GM12878 (cell line): ENCODE measurements at regions not wholly inside any gene's neighbourhood (a gene's known extent, or its start where the extent isn't known, plus 50 kb on each side); places are given as distances from the start of the nearest gene placed in this dataset.

ENCODE experiments used
- ATAC-seq: fragments of 200-7000 bp; cut with Tn5 transposase; 3 replicates; pipeline ENCODE4 v1.9.1; 2020; ENCODE audit warnings: mild to moderate bottlenecking, moderate library complexity
- BruUV-seq: library from RNA; stranded (reverse); fragments of 400-500 nt; replicated peaks from 2 replicates; lab custom pipeline; 2021; lab: Mats Ljungman, UMichigan
- CTCF ChIA-PET: fragments of 300-600 bp; sonication (Branson Sonifier 250); formaldehyde crosslinking; extraction: SDS; loops from one replicate; lab custom pipeline; 2021; ENCODE audit warnings: inconsistent platforms; lab: Yijun Ruan, JAX
- POLR2A ChIA-PET: fragments of 350-600 bp; formaldehyde crosslinking; extraction: SDS; loops from one replicate; lab custom pipeline; 2021; ENCODE audit warnings: inconsistent platforms; lab: Charles Lee
- RAD21 ChIA-PET: fragments of 300-600 bp; sonication (Branson Sonifier 250); formaldehyde crosslinking; loops from one replicate; lab custom pipeline; 2023; ENCODE audit warnings: antibody characterized with exemption; ENCODE audit not compliant: unreplicated experiment; lab: Charles Lee
- SMC1A ChIA-PET: fragments of 300-600 bp; sonication (Branson Sonifier 250); formaldehyde crosslinking; loops from one replicate; lab custom pipeline; 2023; ENCODE audit not compliant: unreplicated experiment, uncharacterized antibody; lab: Charles Lee
- DNase-seq: peaks from one replicate; pipeline ENCODE4 v3.0.0-alpha.2; 2011; ENCODE audit warnings: low read depth, low spot score
- FAIRE-seq: peaks from 3 replicates; lab custom pipeline; 2011; peaks lifted over from hg19 to GRCh38; lab: Jason Lieb, UNC
- H2AFZ ChIP-seq: 2 replicates; pipeline ENCODE4 v1.6.0; 2011; ENCODE audit warnings: low read depth, low read length, control low read depth; ENCODE audit not compliant: control insufficient read depth
- H3K27ac ChIP-seq: 2 replicates; pipeline ENCODE4 v1.5.1; 2011; ENCODE audit warnings: control low read depth; ENCODE audit not compliant: control insufficient read depth, insufficient read depth
- H3K27me3 ChIP-seq, 2 experiments: replicated peaks in 1 of 2; 2 replicates each; pipeline versions ENCODE4 v1.6.0 to v1.6.1; 2011; ENCODE audit warnings: low read length in 1 of 2; ENCODE audit not compliant: control insufficient read depth in 2 of 2, insufficient read depth in 2 of 2
- H3K36me3 ChIP-seq, 2 experiments: 2 replicates each; pipeline ENCODE4 v1.5.1; 2011; ENCODE audit warnings: low read length in 1 of 2; ENCODE audit not compliant: control insufficient read depth in 2 of 2, insufficient read depth in 2 of 2
- H3K4me1 ChIP-seq: 2 replicates; pipeline ENCODE4 v1.6.1; 2011; ENCODE audit warnings: mild to moderate bottlenecking, low read length, moderate library complexity, mixed read lengths; ENCODE audit not compliant: control insufficient read depth, insufficient read depth
- H3K4me2 ChIP-seq: 2 replicates; pipeline ENCODE4 v1.6.0; 2011; ENCODE audit warnings: control low read depth; ENCODE audit not compliant: control insufficient read depth, insufficient read depth
- H3K4me3 ChIP-seq: fragments of 200-600 bp; sonication (generic); 2 replicates; pipeline ENCODE4 v1.5.1; 2016
- H3K79me2 ChIP-seq: 2 replicates; pipeline ENCODE4 v1.6.0; 2011; ENCODE audit warnings: low read length; ENCODE audit not compliant: control insufficient read depth, insufficient read depth
- H3K9ac ChIP-seq: 2 replicates; pipeline ENCODE4 v1.8.0; 2011; ENCODE audit warnings: low read length, control low read depth, mixed read lengths; ENCODE audit not compliant: control insufficient read depth, insufficient read depth
- H3K9me3 ChIP-seq: replicated peaks from 3 replicates; pipeline ENCODE4 v1.5.1; 2011; ENCODE audit warnings: mild to moderate bottlenecking, low read length; ENCODE audit not compliant: control insufficient read depth, insufficient read depth
- H4K20me1 ChIP-seq: 2 replicates; pipeline ENCODE4 v1.6.0; 2011; ENCODE audit not compliant: control insufficient read depth, insufficient read depth
- BACH1 ChIP-seq: fragments of 450-650 bp; IDR thresholded peaks from 2 replicates; pipeline ENCODE4 v1.6.1; 2017; ENCODE audit warnings: mild to moderate bottlenecking, borderline replicate concordance
- CTCF ChIP-seq, 3 experiments: IDR thresholded peaks in 2 of 3; conservative IDR thresholded peaks in 1 of 3; 2 replicates each; pipeline ENCODE4 v1.5.1; 2011; ENCODE audit warnings: low read depth in 3 of 3, low read length in 3 of 3, mild to moderate bottlenecking in 3 of 3, control low read depth in 2 of 3, moderate library complexity in 2 of 3, inconsistent platforms in 1 of 3, mixed read lengths in 1 of 3; ENCODE audit not compliant: control insufficient read depth in 2 of 3, insufficient read depth in 1 of 3; ENCODE audit errors: extremely low read depth in 1 of 3
- E2F8 ChIP-seq: fragments of 450-650 bp; IDR thresholded peaks from 2 replicates; pipeline ENCODE4 v1.6.1; 2018; ENCODE audit warnings: mild to moderate bottlenecking, low read depth, moderate library complexity; ENCODE audit not compliant: partially characterized antibody
- HDGF ChIP-seq: fragments of 450-650 bp; IDR thresholded peaks from 2 replicates; pipeline ENCODE4 v1.6.1; 2016; ENCODE audit warnings: antibody characterized with exemption
- MYC ChIP-seq: IDR thresholded peaks from 2 replicates; pipeline ENCODE4 v1.6.1; 2011; ENCODE audit warnings: mild to moderate bottlenecking, low read length, moderate library complexity, inconsistent platforms; ENCODE audit not compliant: insufficient read depth, insufficient replicate concordance, insufficient read length, severe bottlenecking
- RAD51 ChIP-seq: fragments of 450-650 bp; IDR thresholded peaks from 2 replicates; pipeline ENCODE4 v1.6.1; 2016; ENCODE audit warnings: moderate library complexity, mild to moderate bottlenecking, inconsistent platforms
- RFX5 ChIP-seq: IDR thresholded peaks from 2 replicates; pipeline ENCODE4 v1.6.1; 2011; ENCODE audit warnings: low read depth, low read length, improper control_type of control experiment
- SMC3 ChIP-seq: IDR thresholded peaks from 2 replicates; pipeline ENCODE4 v1.6.1; 2011; ENCODE audit warnings: low read length, improper control_type of control experiment, borderline replicate concordance
- TAF1 ChIP-seq: IDR thresholded peaks from 2 replicates; pipeline ENCODE4 v1.6.1; 2011; ENCODE audit warnings: mild to moderate bottlenecking, low read depth, low read length, borderline replicate concordance
- YBX1 ChIP-seq: fragments of 450-650 bp; IDR thresholded peaks from 2 replicates; pipeline ENCODE4 v1.6.1; 2016; ENCODE audit warnings: antibody characterized with exemption
- ZBED1 ChIP-seq: IDR thresholded peaks from 2 replicates; pipeline ENCODE4 v1.6.1; 2016; ENCODE audit warnings: borderline replicate concordance
- ZBTB4 ChIP-seq: fragments of 450-650 bp; formaldehyde crosslinking; IDR thresholded peaks from 2 replicates; pipeline ENCODE4 v1.4.0; 2022; ENCODE audit warnings: mild to moderate bottlenecking, moderate library complexity
- WGBS: methylation state at CpG from one replicate; pipeline ENCODE4 v1.1.6; 2016; ENCODE audit warnings: low lambda C conversion rate; ENCODE audit not compliant: insufficient replicate concordance, insufficient coverage; ENCODE audit errors: missing lambda C conversion rate; 5-methylcytosine and 5-hydroxymethylcytosine counted together
- in situ Hi-C: fragments of 300-500 bp; cut with MboI; formaldehyde crosslinking; loops from 9 replicates; pipeline ENCODE4 v1.14.3; 2018; ENCODE audit warnings: mixed read lengths
- intact Hi-C: fragments of 100-400 bp; cut with micrococcal nuclease; formaldehyde crosslinking; loops from one replicate; pipeline ENCODE4 v1.14.2; 2022; ENCODE audit not compliant: unreplicated experiment
- TF ChIP-seq, protein P1 (sequence below): IDR thresholded peaks from 2 replicates; pipeline ENCODE4 v1.6.1; 2012; ENCODE audit warnings: low read depth, low read length, improper control_type of control experiment

- TF ChIP-seq, protein P1, sequence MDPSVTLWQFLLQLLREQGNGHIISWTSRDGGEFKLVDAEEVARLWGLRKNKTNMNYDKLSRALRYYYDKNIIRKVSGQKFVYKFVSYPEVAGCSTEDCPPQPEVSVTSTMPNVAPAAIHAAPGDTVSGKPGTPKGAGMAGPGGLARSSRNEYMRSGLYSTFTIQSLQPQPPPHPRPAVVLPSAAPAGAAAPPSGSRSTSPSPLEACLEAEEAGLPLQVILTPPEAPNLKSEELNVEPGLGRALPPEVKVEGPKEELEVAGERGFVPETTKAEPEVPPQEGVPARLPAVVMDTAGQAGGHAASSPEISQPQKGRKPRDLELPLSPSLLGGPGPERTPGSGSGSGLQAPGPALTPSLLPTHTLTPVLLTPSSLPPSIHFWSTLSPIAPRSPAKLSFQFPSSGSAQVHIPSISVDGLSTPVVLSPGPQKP = no peak
- TF ChIP-seq SMC3 (no peak), RFX5 (no peak), CTCF (IDR thresholded peaks at IDR 0.05 in 2 of 3, conservative IDR thresholded peaks at IDR 0.05 in 1 of 3; ENCODE audit: control insufficient read depth in 2 of 3, extremely low read depth in 1 of 3, insufficient read depth in 1 of 3, low read depth in 3 of 3, low read length in 3 of 3) (no peak), E2F8 (no peak)
Measured at GRCh38 chr3:135412475-135412874, 553.1 kb upstream of the PPP2R3A start (continued).

DNA sequence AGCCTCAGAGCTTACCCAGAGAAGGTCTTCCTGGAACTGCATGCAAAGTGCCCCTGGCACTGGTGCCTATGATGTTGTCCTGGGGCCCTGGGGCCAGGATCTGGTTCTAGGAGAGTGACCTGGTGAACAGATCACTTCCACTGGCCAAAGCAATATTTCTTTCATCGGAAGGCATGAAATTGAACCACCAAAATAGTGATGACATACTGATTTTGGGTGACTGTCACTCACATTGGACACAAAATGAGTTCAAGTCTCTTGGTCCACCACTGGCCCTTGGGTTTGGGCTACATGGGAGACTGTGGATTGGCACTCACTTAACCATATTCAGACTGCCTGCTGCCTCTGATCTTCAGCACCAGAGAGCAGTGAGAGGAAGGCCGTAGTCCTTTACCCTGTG, 549.3 kb upstream of the PPP2R3A start:
- Histone ChIP-seq H3K4me1 (no peaks in the 10 kb centered on the region), H2AFZ (no peak overlapping the region), H3K79me2 (no peaks in the 10 kb centered on the region), H4K20me1 (no peaks in the 10 kb centered on the region), H3K4me2 (no peak overlapping the region), H3K27ac (no peak overlapping the region), H3K27me3 (no peaks in the 10 kb centered on the region; a peak in 1 of 4 replicates), H3K4me3 (no peak overlapping the region), H3K9ac (no peak overlapping the region), H3K36me3 (no peaks in the 10 kb centered on the region), H3K9me3 (no peaks in the 10 kb centered on the region)
- no peak for TF ChIP-seq HDGF
- TF ChIP-seq RAD51 = no peak
- no peak for TF ChIP-seq ZBED1
- no peak for TF ChIP-seq YBX1
- TF ChIP-seq BACH1 = no peak
- TF ChIP-seq TAF1 = no peak
- no peak for TF ChIP-seq MYC
- TF ChIP-seq ZBTB4 = no peak
- FAIRE-seq (no peak), DNase-seq (no peak), ATAC-seq (no peak)
- WGBS = 39% methylated on average over 2 of the region's 2 CpGs
- ChIA-PET RAD21 (no interaction called here), CTCF (no interaction called here), SMC1A (no interaction called here), POLR2A (no interaction called here)
- intact Hi-C loops = no loop called here
- no TSS peak for BruUV-seq
- in situ Hi-C loops = no loop called here
